Sigmoid colon (tissue), 6 donors: ENCODE measurements at regions not wholly inside any gene's neighbourhood (a gene's known extent, or its start where the extent isn't known, plus 50 kb on each side); places are given as distances from the start of the nearest gene placed in this dataset.

Experiments used
- DNase-seq: peaks from one replicate; pipeline ENCODE4 v3.0.0-alpha.2; 2019
- H3K27ac ChIP-seq, 4 donors: fragments of 200-600 bp; sonication (generic); one replicate each; pipeline ENCODE4 v1.5.1; 2016 to 2019; ENCODE audit warnings: mild to moderate bottlenecking in 1 of 4
- H3K27me3 ChIP-seq, 3 donors: fragments of 200-600 bp; sonication (generic); one replicate each; pipeline ENCODE4 v1.5.1; 2019; ENCODE audit warnings: mild to moderate bottlenecking in 1 of 3
- H3K36me3 ChIP-seq, 4 donors: fragments of 200-600 bp; sonication (generic); one replicate each; pipeline ENCODE4 v1.5.1; 2016 to 2019
- H3K4me1 ChIP-seq, 4 donors: fragments of 200-600 bp; sonication (generic); one replicate each; pipeline ENCODE4 v1.5.1; 2017 to 2019
- H3K4me3 ChIP-seq, 4 donors: fragments of 200-600 bp; sonication (generic); one replicate each; pipeline ENCODE4 v1.5.1; 2017 to 2019; ENCODE audit warnings: mild to moderate bottlenecking in 2 of 4, moderate library complexity in 1 of 4
- H3K9me3 ChIP-seq, 4 donors: fragments of 200-600 bp in 3 of 4; sonication (generic) in 3 of 4; one replicate each; pipeline versions ENCODE4 v1.5.1 to v1.6.1; 2013 to 2019
- EP300 ChIP-seq, 4 donors: sonication (generic); formaldehyde crosslinking; IDR thresholded peaks; one replicate each; pipeline ENCODE4 v1.6.1; 2017; ENCODE audit warnings: antibody characterized with exemption in 4 of 4
- POLR2A ChIP-seq, 2 donors: fragments of 450-650 bp; IDR thresholded peaks; one replicate each; pipeline ENCODE4 v1.6.1; 2016; ENCODE audit warnings: antibody characterized with exemption in 2 of 2, mild to moderate bottlenecking in 2 of 2, moderate library complexity in 2 of 2
- POLR2AphosphoS5 ChIP-seq, 4 donors: sonication (generic); formaldehyde crosslinking; IDR thresholded peaks; one replicate each; pipeline ENCODE4 v1.6.1; 2017; ENCODE audit warnings: antibody characterized with exemption in 4 of 4
- WGBS, 2 donors: extraction: QIAGEN DNeasy Blood & Tissue Kit; methylation state at CpG; one replicate each; pipeline ENCODE4 v1.1.7; 2013; 5-methylcytosine and 5-hydroxymethylcytosine counted together
- intact Hi-C: fragments of 100-400 bp; cut with DNase I; formaldehyde crosslinking; loops from one replicate; pipeline ENCODE4 v1.15.1; 2023
- TF ChIP-seq, protein P1 (sequence below), 4 experiments: fragments of 450-650 bp in 3 of 4; fragments of 200-600 bp in 1 of 4; IDR thresholded peaks; one replicate each; pipeline ENCODE4 v1.5.1; 2016 to 2019; ENCODE audit warnings: antibody characterized with exemption in 4 of 4, mild to moderate bottlenecking in 3 of 4, moderate library complexity in 2 of 4
- donor health status: healthy with polysubstance abuse.
- donor health status: healthy.

DNA sequence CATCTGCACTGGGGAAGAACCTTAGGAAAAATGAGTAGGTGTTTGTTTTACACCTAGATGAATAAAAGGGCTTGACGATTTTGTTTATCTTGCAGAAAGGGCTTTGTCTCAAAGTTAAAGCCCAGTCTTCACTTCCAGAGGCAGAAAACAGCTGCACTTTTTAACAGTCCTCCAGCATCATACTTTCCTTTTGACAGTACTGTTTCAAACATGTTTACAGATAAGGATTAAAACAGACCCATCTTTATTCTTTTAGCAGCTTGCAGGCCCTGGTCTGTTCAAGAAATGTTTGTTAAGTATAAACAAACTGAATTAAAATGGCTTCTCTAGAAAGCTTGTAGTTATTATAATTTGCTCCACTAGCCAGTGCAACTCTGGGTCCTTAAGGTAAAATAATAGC, 374.2 kb downstream of the EPHA7 start:
- intact Hi-C loops: no loop called here
- no peak for TF ChIP-seq EP300 (IDR thresholded peaks at IDR 0.05)
- TF ChIP-seq POLR2A (IDR thresholded peaks at IDR 0.05): no peak
- TF ChIP-seq, protein P1, sequence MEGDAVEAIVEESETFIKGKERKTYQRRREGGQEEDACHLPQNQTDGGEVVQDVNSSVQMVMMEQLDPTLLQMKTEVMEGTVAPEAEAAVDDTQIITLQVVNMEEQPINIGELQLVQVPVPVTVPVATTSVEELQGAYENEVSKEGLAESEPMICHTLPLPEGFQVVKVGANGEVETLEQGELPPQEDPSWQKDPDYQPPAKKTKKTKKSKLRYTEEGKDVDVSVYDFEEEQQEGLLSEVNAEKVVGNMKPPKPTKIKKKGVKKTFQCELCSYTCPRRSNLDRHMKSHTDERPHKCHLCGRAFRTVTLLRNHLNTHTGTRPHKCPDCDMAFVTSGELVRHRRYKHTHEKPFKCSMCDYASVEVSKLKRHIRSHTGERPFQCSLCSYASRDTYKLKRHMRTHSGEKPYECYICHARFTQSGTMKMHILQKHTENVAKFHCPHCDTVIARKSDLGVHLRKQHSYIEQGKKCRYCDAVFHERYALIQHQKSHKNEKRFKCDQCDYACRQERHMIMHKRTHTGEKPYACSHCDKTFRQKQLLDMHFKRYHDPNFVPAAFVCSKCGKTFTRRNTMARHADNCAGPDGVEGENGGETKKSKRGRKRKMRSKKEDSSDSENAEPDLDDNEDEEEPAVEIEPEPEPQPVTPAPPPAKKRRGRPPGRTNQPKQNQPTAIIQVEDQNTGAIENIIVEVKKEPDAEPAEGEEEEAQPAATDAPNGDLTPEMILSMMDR (IDR thresholded peaks at IDR 0.05): no peak
- TF ChIP-seq POLR2AphosphoS5 (IDR thresholded peaks at IDR 0.05): no peak
- no peaks in the 10 kb centered on the region for H3K27me3 ChIP-seq
- H3K36me3 ChIP-seq: no peaks in the 10 kb centered on the region
- no peaks in the 10 kb centered on the region for H3K9me3 ChIP-seq
- H3K4me1 ChIP-seq: no peaks in the 10 kb centered on the region
- H3K4me3 ChIP-seq: no peak overlapping the region
- H3K27ac ChIP-seq: no peak overlapping the region
- 32 to 41% methylated on average over 1 of the region's 1 CpG for WGBS, 2 donors
- no peak for DNase-seq

DNA sequence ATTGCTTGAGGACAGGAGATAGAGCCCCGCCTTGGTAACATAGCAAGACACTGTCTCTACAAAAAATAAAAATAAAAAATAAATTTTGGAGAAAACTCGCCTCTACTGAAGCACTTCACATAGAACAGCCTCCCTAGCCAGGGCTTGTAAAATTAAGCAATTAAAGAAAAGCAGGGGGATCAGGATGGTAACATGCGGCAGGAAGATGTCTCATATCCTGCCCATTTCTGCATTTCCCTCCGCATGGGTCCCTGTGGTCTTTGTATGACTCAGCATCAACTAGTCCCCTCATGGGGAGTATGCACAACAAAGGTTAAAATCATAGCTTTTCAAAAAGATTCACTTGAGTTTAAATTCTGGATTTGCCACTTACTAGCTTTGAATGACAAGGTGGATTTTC, 379.0 kb downstream of the EPHA7 start:
- no peaks in the 10 kb centered on the region for H3K27me3 ChIP-seq
- no peak for DNase-seq
- H3K36me3 ChIP-seq: no peaks in the 10 kb centered on the region
- TF ChIP-seq EP300 (IDR thresholded peaks at IDR 0.05): no peak
- TF ChIP-seq, protein P1 (IDR thresholded peaks at IDR 0.05): no peak
- TF ChIP-seq POLR2A (IDR thresholded peaks at IDR 0.05): no peak
- intact Hi-C loops: no loop called here
- 53 to 76% methylated on average over 4 of the region's 4 CpGs for WGBS, 2 donors
- H3K4me1 ChIP-seq: no peaks in the 10 kb centered on the region
- H3K9me3 ChIP-seq: peaks cover 0 to 14% (median 7%) of the 10 kb centered on the region in 4 donors
- H3K4me3 ChIP-seq: no peak overlapping the region
- no peak overlapping the region for H3K27ac ChIP-seq

DNA sequence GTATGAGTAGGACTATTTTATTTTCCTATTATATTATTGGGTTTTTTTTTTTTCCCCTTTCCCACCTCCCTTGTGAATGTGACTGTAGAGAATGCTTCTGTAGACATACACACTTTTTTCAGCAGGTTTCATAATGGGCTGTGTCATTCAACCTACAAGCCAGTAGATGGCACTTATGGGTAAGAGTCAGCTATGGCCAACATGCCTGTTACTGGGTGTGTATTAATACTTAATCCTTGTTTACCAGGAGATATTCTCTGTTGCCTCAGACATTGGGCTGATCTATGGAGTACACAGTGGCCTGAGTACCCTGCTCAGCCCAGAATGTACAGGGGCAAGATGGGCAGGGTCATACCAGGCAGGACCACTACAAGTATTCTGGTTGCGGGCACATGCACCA, 382.5 kb downstream of the EPHA7 start:
- TF ChIP-seq, protein P1 (IDR thresholded peaks at IDR 0.05): no peak
- no peak for TF ChIP-seq POLR2A (IDR thresholded peaks at IDR 0.05)
- TF ChIP-seq POLR2AphosphoS5 (IDR thresholded peaks at IDR 0.05): no peak
- no peak for TF ChIP-seq EP300 (IDR thresholded peaks at IDR 0.05)
- Histone ChIP-seq H3K4me1 (no peaks in the 10 kb centered on the region), H3K27me3 (no peaks in the 10 kb centered on the region), H3K36me3 (no peaks in the 10 kb centered on the region), H3K27ac (no peak overlapping the region), H3K4me3 (no peak overlapping the region), H3K9me3 (peaks cover 0 to 14% (median 7%) of the 10 kb centered on the region in 4 donors)
- 98% methylated on average over 1 of the region's 1 CpG for WGBS, 2 donors
- DNase-seq: no peak
- intact Hi-C loops: no loop called here

DNA sequence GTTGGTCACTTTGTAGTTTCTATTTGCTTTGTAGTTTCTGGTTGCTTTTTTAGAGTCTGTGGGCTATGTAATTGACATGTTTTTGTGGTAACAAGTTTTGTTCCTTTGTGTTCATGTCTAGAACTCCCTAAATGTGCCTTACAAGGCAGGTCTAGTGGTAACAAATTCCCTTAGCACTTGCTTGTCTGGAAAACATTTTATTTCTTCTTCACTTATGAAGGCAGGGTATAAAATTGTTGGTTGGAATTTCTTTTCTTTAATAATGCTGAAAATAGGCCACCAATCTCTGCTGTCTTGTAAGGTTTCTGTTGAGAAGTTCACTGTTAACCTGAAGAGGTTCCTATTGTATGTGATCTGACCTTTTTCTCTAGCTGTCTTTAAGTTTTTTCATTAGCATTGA, 383.6 kb downstream of the EPHA7 start:
- H3K36me3 ChIP-seq: no peaks in the 10 kb centered on the region
- H3K9me3 ChIP-seq: peaks cover 0 to 14% (median 7%) of the 10 kb centered on the region in 4 donors
- no peak overlapping the region for H3K4me3 ChIP-seq
- no peaks in the 10 kb centered on the region for H3K4me1 ChIP-seq
- intact Hi-C loops: no loop called here
- no peak for TF ChIP-seq POLR2AphosphoS5 (IDR thresholded peaks at IDR 0.05)
- TF ChIP-seq POLR2A (IDR thresholded peaks at IDR 0.05): no peak
- TF ChIP-seq, protein P1 (IDR thresholded peaks at IDR 0.05): no peak
- no peak for TF ChIP-seq EP300 (IDR thresholded peaks at IDR 0.05)
- no peak for DNase-seq
- no peak overlapping the region for H3K27ac ChIP-seq
- no peaks in the 10 kb centered on the region for H3K27me3 ChIP-seq

DNA sequence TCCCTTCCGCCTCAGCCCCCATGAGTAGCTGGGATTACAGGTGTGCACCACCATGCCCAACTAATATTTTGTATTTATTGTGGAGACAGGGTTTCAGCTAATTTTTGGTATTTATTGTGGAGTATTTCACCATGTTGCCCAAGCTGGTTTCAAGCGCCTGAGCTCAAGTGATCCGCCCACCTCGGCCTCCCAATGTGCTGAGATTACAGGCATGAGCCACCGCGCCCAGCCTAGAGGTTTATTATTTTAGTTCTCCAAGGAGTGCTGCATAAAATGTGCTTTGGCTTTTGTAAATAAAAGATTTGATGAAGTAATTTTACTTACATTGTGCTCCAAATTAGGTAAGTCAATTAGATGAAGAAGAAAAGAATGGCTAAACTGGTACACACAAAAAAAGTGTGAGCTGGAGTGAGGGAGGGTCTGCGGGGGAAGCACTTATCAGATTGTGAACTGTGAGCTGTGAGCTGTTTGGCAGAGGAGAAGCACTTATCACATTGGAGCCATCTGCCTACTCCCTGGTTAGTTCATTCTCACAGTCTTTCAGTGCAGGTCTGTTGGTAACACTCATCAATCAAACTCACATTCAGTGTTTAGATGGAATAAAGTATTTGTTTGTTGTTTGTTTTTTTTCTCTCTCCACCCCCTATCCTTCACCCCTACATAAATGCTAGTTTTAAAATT, 398.0 kb downstream of the EPHA7 start:
- Histone ChIP-seq H3K9me3 (no peaks in the 10 kb centered on the region), H3K4me3 (no peak overlapping the region), H3K36me3 (no peaks in the 10 kb centered on the region), H3K27me3 (no peaks in the 10 kb centered on the region), H3K4me1 (no peaks in the 10 kb centered on the region), H3K27ac (no peak overlapping the region)
- DNase-seq: no peak
- intact Hi-C loops: no loop called here
- 74% methylated on average over 7 of the region's 7 CpGs for WGBS, 2 donors
- TF ChIP-seq, protein P1 (IDR thresholded peaks at IDR 0.05): no peak
- TF ChIP-seq POLR2AphosphoS5 (IDR thresholded peaks at IDR 0.05) (no peak), POLR2A (IDR thresholded peaks at IDR 0.05) (no peak), EP300 (IDR thresholded peaks at IDR 0.05) (no peak)
